Mesenchymal stem cell (in vitro differentiated cells and primary cell): ENCODE measurements at regions not wholly inside any gene's neighbourhood (a gene's known extent, or its start where the extent isn't known, plus 50 kb on each side); places are given as distances from the start of the nearest gene placed in this dataset.

ENCODE experiments used
- DNase-seq: peaks from one replicate; pipeline ENCODE4 v3.0.0-alpha.2; 2013
- H2AFZ ChIP-seq: one replicate; pipeline ENCODE4 v1.6.1; 2013; ENCODE audit warnings: low read depth, mild to moderate bottlenecking, control low read depth, inconsistent platforms, low read length, moderate library complexity
- H2AK5ac ChIP-seq: 2 replicates; pipeline ENCODE4 v1.6.1; 2013; ENCODE audit warnings: low read length, moderate library complexity, mild to moderate bottlenecking, inconsistent platforms; ENCODE audit not compliant: severe bottlenecking
- H2BK120ac ChIP-seq: one replicate; pipeline ENCODE4 v1.6.1; 2013; ENCODE audit warnings: low read depth, mild to moderate bottlenecking, inconsistent platforms, low read length, moderate library complexity
- H2BK12ac ChIP-seq, 2 experiments: one replicate each; pipeline ENCODE4 v1.6.1; 2013; ENCODE audit warnings: inconsistent platforms in 2 of 2, low read length in 2 of 2, mild to moderate bottlenecking in 2 of 2, moderate library complexity in 2 of 2, control low read depth in 1 of 2
- H2BK15ac ChIP-seq: one replicate; pipeline ENCODE4 v1.6.1; 2013; ENCODE audit warnings: mild to moderate bottlenecking, low read depth, inconsistent platforms; ENCODE audit not compliant: poor library complexity, severe bottlenecking
- H2BK5ac ChIP-seq: 2 replicates; pipeline ENCODE4 v1.6.1; 2013; ENCODE audit warnings: low read depth, mild to moderate bottlenecking, low read length, control low read depth, inconsistent platforms; ENCODE audit not compliant: poor library complexity, severe bottlenecking
- H3K14ac ChIP-seq, 2 experiments: one replicate each; pipeline ENCODE4 v1.6.1; 2013; ENCODE audit warnings: inconsistent platforms in 2 of 2, low read length in 2 of 2, control low read depth in 1 of 2, mild to moderate bottlenecking in 1 of 2, moderate library complexity in 1 of 2
- H3K18ac ChIP-seq, 2 experiments: one replicate each; pipeline ENCODE4 v1.6.1; 2013; ENCODE audit warnings: inconsistent platforms in 2 of 2, low read length in 2 of 2, control low read depth in 1 of 2, low read depth in 1 of 2, mild to moderate bottlenecking in 1 of 2
- H3K23ac ChIP-seq, 2 experiments: one replicate each; pipeline ENCODE4 v1.6.1; 2013; ENCODE audit warnings: inconsistent platforms in 2 of 2, low read length in 2 of 2, mild to moderate bottlenecking in 2 of 2, moderate library complexity in 2 of 2, control low read depth in 1 of 2
- H3K27ac ChIP-seq: 2 replicates; pipeline ENCODE4 v1.5.1; 2013; ENCODE audit warnings: mild to moderate bottlenecking, moderate library complexity, low read length, control low read depth, inconsistent platforms; ENCODE audit not compliant: poor library complexity, severe bottlenecking
- H3K27me3 ChIP-seq, 2 experiments: 2 replicates each; pipeline versions ENCODE4 v1.6.1 to v1.7.0; 2013; ENCODE audit warnings: low read length in 2 of 2, mild to moderate bottlenecking in 2 of 2, moderate library complexity in 2 of 2, control low read depth in 1 of 2, inconsistent platforms in 1 of 2; ENCODE audit not compliant: control insufficient read depth in 1 of 2, insufficient read depth in 1 of 2
- H3K36me3 ChIP-seq, 2 experiments: 2 replicates each; pipeline versions ENCODE4 v1.6.1 to v1.7.0; 2013; ENCODE audit warnings: low read length in 2 of 2, control low read depth in 1 of 2, inconsistent platforms in 1 of 2, low read depth in 1 of 2, mild to moderate bottlenecking in 1 of 2; ENCODE audit not compliant: insufficient read depth in 2 of 2, control insufficient read depth in 1 of 2
- H3K4ac ChIP-seq, 2 experiments: one replicate each; pipeline ENCODE4 v1.6.1; 2013; ENCODE audit warnings: inconsistent platforms in 2 of 2, low read length in 2 of 2, mild to moderate bottlenecking in 2 of 2, moderate library complexity in 2 of 2, control low read depth in 1 of 2, low read depth in 1 of 2
- H3K4me1 ChIP-seq: 2 replicates; pipeline ENCODE4 v1.6.1; 2013; ENCODE audit warnings: low read depth, low read length, control low read depth; ENCODE audit not compliant: control insufficient read depth, insufficient read depth
- H3K4me2 ChIP-seq: 2 replicates; pipeline ENCODE4 v1.6.1; 2013; ENCODE audit warnings: low read length, mild to moderate bottlenecking, inconsistent platforms; ENCODE audit not compliant: poor library complexity, severe bottlenecking
- H3K4me3 ChIP-seq, 2 experiments: 2 replicates each; pipeline versions ENCODE4 v1.5.1 to v1.7.0; 2013; ENCODE audit warnings: low read length in 2 of 2, mild to moderate bottlenecking in 2 of 2, control low read depth in 1 of 2, low read depth in 1 of 2; ENCODE audit not compliant: insufficient read depth in 1 of 2
- H3K79me1 ChIP-seq: replicated peaks from 2 replicates; pipeline ENCODE4 v1.6.1; 2013; ENCODE audit warnings: mild to moderate bottlenecking, control low read depth, low read length, inconsistent platforms; ENCODE audit not compliant: poor library complexity, severe bottlenecking
- H3K9ac ChIP-seq: 2 replicates; pipeline ENCODE4 v1.7.0; 2013; ENCODE audit warnings: mild to moderate bottlenecking, low read length, moderate library complexity
- H3K9me3 ChIP-seq: 2 replicates; pipeline ENCODE4 v1.7.0; 2013; ENCODE audit warnings: mild to moderate bottlenecking, low read length; ENCODE audit not compliant: control insufficient read depth
- H4K8ac ChIP-seq: one replicate; pipeline ENCODE4 v1.6.1; 2013; ENCODE audit warnings: inconsistent platforms, mild to moderate bottlenecking, low read length, moderate library complexity
- H4K91ac ChIP-seq: one replicate; pipeline ENCODE4 v1.6.1; 2013; ENCODE audit warnings: mild to moderate bottlenecking, low read length, inconsistent platforms
- WGBS: methylation state at CpG from one replicate; pipeline ENCODE4 v1.1.7; 2013; ENCODE audit warnings: mixed read lengths; 5-methylcytosine and 5-hydroxymethylcytosine counted together

- no peak overlapping the region for H3K4ac ChIP-seq
- H2AK5ac ChIP-seq, result no peak overlapping the region
- H3K4me3 ChIP-seq, result no peak overlapping the region
- H4K91ac ChIP-seq, result no peak overlapping the region
- H2BK5ac ChIP-seq, result no peak overlapping the region
- H2BK120ac ChIP-seq, result no peak overlapping the region
- no peak for DNase-seq
- no peak overlapping the region for H3K9ac ChIP-seq
- H3K36me3 ChIP-seq, result no peaks in the 10 kb centered on the region
- no peak overlapping the region for H2BK15ac ChIP-seq
- peaks cover 3% of the 10 kb centered on the region for H3K4me1 ChIP-seq
- 89% methylated on average over 1 of the region's 1 CpG for WGBS
- no peaks in the 10 kb centered on the region for H3K79me1 ChIP-seq
- no peaks in the 10 kb centered on the region for H3K9me3 ChIP-seq
- no peak overlapping the region for H3K27ac ChIP-seq
- no peak overlapping the region for H4K8ac ChIP-seq
- H3K14ac ChIP-seq, result no peak overlapping the region
- H2BK12ac ChIP-seq, result no peak overlapping the region
- no peak overlapping the region for H3K18ac ChIP-seq
- H3K4me2 ChIP-seq, result no peak overlapping the region
- H2AFZ ChIP-seq, result no peak overlapping the region
- no peaks in the 10 kb centered on the region for H3K27me3 ChIP-seq
- H3K23ac ChIP-seq, result no peak overlapping the region
Measured at GRCh38 chr3:135908737-135909136, 56.8 kb upstream of the PPP2R3A start.

GRCh38 chr3:135911110-135911509, 54.4 kb upstream of the PPP2R3A start:
- no peak overlapping the region for H3K4ac ChIP-seq
- no peak for DNase-seq
- no peak overlapping the region for H3K14ac ChIP-seq
- no peaks in the 10 kb centered on the region for H3K36me3 ChIP-seq
- no peaks in the 10 kb centered on the region for H3K27me3 ChIP-seq
- peaks cover 3% of the 10 kb centered on the region for H3K4me1 ChIP-seq
- H2BK15ac ChIP-seq, result no peak overlapping the region
- H4K8ac ChIP-seq, result no peak overlapping the region
- H3K23ac ChIP-seq, result no peak overlapping the region
- no peak overlapping the region for H3K18ac ChIP-seq
- no peak overlapping the region for H3K4me2 ChIP-seq
- no peak overlapping the region for H4K91ac ChIP-seq
- no peak overlapping the region for H3K4me3 ChIP-seq
- no peak overlapping the region for H2AK5ac ChIP-seq
- H2BK5ac ChIP-seq, result no peak overlapping the region
- H2AFZ ChIP-seq, result no peak overlapping the region
- H3K9ac ChIP-seq, result peak overlapping the region; percentile 4
- no peak overlapping the region for H3K27ac ChIP-seq
- no peaks in the 10 kb centered on the region for H3K9me3 ChIP-seq
- no peak overlapping the region for H2BK12ac ChIP-seq
- H3K79me1 ChIP-seq, result no peaks in the 10 kb centered on the region
- 59% methylated on average over 2 of the region's 2 CpGs for WGBS
- no peak overlapping the region for H2BK120ac ChIP-seq

- no peak overlapping the region for H3K23ac ChIP-seq
- H3K79me1 ChIP-seq, result no peaks in the 10 kb centered on the region
- H3K9ac ChIP-seq, result no peak overlapping the region
- no peak overlapping the region for H2BK15ac ChIP-seq
- no peak overlapping the region for H2AK5ac ChIP-seq
- no peak overlapping the region for H3K4ac ChIP-seq
- no peak overlapping the region for H3K18ac ChIP-seq
- no peaks in the 10 kb centered on the region for H3K27me3 ChIP-seq
- H3K36me3 ChIP-seq, result no peaks in the 10 kb centered on the region
- H3K14ac ChIP-seq, result no peak overlapping the region
- H3K27ac ChIP-seq, result no peak overlapping the region
- H4K8ac ChIP-seq, result no peak overlapping the region
- H2BK120ac ChIP-seq, result no peak overlapping the region
- no peak overlapping the region for H3K4me2 ChIP-seq
- no peaks in the 10 kb centered on the region for H3K9me3 ChIP-seq
- WGBS, result 64% methylated on average over 2 of the region's 2 CpGs
- DNase-seq, result no peak
- H2AFZ ChIP-seq, result no peak overlapping the region
- no peak overlapping the region for H2BK12ac ChIP-seq
- no peak overlapping the region for H2BK5ac ChIP-seq
- H3K4me3 ChIP-seq, result no peak overlapping the region
- H3K4me1 ChIP-seq, result no peaks in the 10 kb centered on the region
- H4K91ac ChIP-seq, result no peak overlapping the region
Measured at GRCh38 chr3:135915206-135915605, 50.3 kb upstream of the PPP2R3A start.
